HG03060 (cell line): ENCODE measurements at regions not wholly inside any gene's neighbourhood (a gene's known extent, or its start where the extent isn't known, plus 50 kb on each side); places are given as distances from the start of the nearest gene placed in this dataset.

ENCODE experiments used
- ATAC-seq: cut with Tn5 transposase; IDR thresholded peaks from one replicate; pipeline ENCODE4 v1.9.1; 2021; ENCODE audit warnings: low read depth, moderate number of reproducible peaks; ENCODE audit not compliant: unreplicated experiment

GRCh38 chr2:120912101-120912985, 176.7 kb downstream of the GLI2 start:
- no peak for ATAC-seq

- ATAC-seq, result no peak
These were observed 178.5 kb downstream of the GLI2 start for GRCh38 chr2:120913972-120914838.

GRCh38 chr2:120914839-120915521, 179.3 kb downstream of the GLI2 start:
- no peak for ATAC-seq

GRCh38 chr2:120915670-120916069, 180.0 kb downstream of the GLI2 start:
- no peak for ATAC-seq

GRCh38 chr2:120916446-120916845, 180.8 kb downstream of the GLI2 start:
- no peak for ATAC-seq

GRCh38 chr2:120917886-120918285, 182.2 kb downstream of the GLI2 start:
- ATAC-seq, result no peak

- ATAC-seq, result no peak
These were observed 183.5 kb downstream of the GLI2 start for GRCh38 chr2:120919216-120919615.

GRCh38 chr2:120919771-120920453, 184.2 kb downstream of the GLI2 start:
- no peak for ATAC-seq

GRCh38 chr2:120920454-120921148, 184.9 kb downstream of the GLI2 start:
- no peak for ATAC-seq

GRCh38 chr2:120921457-120921856, 185.8 kb downstream of the GLI2 start:
- ATAC-seq, result no peak

GRCh38 chr2:120922571-120923332, 187.1 kb downstream of the GLI2 start:
- ATAC-seq, result no peak

- no peak for ATAC-seq
These were observed 187.8 kb downstream of the GLI2 start for GRCh38 chr2:120923426-120923825.

GRCh38 chr2:120924924-120925323, 189.3 kb downstream of the GLI2 start:
- ATAC-seq, result no peak

- no peak for ATAC-seq
These were observed 191.0 kb downstream of the GLI2 start for GRCh38 chr2:120926463-120927264.

GRCh38 chr2:120927265-120927628, 191.6 kb downstream of the GLI2 start:
- no peak for ATAC-seq

GRCh38 chr2:120929829-120930228, 194.2 kb downstream of the GLI2 start:
- no peak for ATAC-seq

GRCh38 chr2:120930236-120930635, 194.6 kb downstream of the GLI2 start:
- ATAC-seq, result no peak

GRCh38 chr2:120930864-120931263, 195.2 kb downstream of the GLI2 start:
- ATAC-seq, result no peak
